ENCODE measurements at regions not wholly inside any gene's neighbourhood (a gene's known extent, or its start where the extent isn't known, plus 50 kb on each side); places are given as distances from the start of the nearest gene placed in this dataset.

DNA sequence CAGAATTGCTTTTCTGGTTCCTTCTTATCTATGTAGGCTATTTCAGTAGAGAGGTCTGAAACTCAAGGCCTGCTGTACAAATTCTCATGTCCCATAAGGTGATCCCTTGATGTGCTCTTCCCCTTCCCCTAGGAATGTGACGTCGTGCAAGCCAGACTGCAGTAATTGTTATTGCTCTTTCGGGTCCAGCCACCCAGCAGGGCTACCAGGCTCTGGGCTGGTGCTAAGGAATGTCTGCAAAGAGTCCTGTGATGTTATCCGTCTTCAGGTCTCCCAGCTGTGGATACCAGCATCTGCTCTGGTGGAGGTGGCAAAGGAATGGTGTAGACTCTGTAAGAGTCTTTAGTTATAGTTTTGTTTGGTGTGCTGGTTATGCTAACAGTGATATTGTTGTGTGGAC is 378.7 kb downstream of the C4orf33 start (continued):
- TF ChIP-seq HNF4G (IDR thresholded peaks at IDR 0.05): no peak

DNA sequence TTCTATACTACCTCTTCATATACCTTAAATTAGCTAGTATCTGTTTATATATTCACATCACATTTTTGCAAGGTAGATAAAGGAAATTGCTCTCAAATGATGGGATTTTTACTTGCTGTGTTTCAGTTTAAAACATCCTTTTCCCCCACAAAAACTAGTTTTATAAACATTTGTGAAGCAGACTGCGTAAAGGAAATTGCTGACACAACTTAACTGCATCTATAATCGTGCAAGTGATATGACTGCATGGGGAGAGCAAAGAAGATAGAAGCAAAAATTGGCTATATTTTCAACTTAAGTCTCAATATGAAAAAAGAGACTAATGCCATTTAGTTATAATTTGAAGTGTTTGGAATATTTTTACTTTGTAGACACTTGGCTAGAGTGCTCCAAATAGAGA is 385.2 kb downstream of the C4orf33 start:
- TF ChIP-seq, protein P1, sequence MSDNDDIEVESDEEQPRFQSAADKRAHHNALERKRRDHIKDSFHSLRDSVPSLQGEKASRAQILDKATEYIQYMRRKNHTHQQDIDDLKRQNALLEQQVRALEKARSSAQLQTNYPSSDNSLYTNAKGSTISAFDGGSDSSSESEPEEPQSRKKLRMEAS (IDR thresholded peaks at IDR 0.05): no peak
- TF ChIP-seq SP1 (IDR thresholded peaks at IDR 0.05) (no peak), RAD21 (IDR thresholded peaks at IDR 0.05) (no peak), HNF4A (conservative IDR thresholded peaks at IDR 0.05) (no peak), RXRA (IDR thresholded peaks at IDR 0.05) (no peak), FOXA2 (IDR thresholded peaks at IDR 0.05) (no peak), YY1 (IDR thresholded peaks at IDR 0.05) (no peak), EGR1 (IDR thresholded peaks at IDR 0.05; ENCODE audit: low read depth in 2 of 2) (no peak), GABPA (IDR thresholded peaks at IDR 0.05 in 1 of 2, conservative IDR thresholded peaks at IDR 0.05 in 1 of 2) (no peak)
- TF ChIP-seq, protein P2, sequence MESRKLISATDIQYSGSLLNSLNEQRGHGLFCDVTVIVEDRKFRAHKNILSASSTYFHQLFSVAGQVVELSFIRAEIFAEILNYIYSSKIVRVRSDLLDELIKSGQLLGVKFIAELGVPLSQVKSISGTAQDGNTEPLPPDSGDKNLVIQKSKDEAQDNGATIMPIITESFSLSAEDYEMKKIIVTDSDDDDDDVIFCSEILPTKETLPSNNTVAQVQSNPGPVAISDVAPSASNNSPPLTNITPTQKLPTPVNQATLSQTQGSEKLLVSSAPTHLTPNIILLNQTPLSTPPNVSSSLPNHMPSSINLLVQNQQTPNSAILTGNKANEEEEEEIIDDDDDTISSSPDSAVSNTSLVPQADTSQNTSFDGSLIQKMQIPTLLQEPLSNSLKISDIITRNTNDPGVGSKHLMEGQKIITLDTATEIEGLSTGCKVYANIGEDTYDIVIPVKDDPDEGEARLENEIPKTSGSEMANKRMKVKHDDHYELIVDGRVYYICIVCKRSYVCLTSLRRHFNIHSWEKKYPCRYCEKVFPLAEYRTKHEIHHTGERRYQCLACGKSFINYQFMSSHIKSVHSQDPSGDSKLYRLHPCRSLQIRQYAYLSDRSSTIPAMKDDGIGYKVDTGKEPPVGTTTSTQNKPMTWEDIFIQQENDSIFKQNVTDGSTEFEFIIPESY (IDR thresholded peaks at IDR 0.05): no peak
- TF ChIP-seq, protein P3, sequence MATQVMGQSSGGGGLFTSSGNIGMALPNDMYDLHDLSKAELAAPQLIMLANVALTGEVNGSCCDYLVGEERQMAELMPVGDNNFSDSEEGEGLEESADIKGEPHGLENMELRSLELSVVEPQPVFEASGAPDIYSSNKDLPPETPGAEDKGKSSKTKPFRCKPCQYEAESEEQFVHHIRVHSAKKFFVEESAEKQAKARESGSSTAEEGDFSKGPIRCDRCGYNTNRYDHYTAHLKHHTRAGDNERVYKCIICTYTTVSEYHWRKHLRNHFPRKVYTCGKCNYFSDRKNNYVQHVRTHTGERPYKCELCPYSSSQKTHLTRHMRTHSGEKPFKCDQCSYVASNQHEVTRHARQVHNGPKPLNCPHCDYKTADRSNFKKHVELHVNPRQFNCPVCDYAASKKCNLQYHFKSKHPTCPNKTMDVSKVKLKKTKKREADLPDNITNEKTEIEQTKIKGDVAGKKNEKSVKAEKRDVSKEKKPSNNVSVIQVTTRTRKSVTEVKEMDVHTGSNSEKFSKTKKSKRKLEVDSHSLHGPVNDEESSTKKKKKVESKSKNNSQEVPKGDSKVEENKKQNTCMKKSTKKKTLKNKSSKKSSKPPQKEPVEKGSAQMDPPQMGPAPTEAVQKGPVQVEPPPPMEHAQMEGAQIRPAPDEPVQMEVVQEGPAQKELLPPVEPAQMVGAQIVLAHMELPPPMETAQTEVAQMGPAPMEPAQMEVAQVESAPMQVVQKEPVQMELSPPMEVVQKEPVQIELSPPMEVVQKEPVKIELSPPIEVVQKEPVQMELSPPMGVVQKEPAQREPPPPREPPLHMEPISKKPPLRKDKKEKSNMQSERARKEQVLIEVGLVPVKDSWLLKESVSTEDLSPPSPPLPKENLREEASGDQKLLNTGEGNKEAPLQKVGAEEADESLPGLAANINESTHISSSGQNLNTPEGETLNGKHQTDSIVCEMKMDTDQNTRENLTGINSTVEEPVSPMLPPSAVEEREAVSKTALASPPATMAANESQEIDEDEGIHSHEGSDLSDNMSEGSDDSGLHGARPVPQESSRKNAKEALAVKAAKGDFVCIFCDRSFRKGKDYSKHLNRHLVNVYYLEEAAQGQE (IDR thresholded peaks at IDR 0.05): no peak
- H3K9me3 ChIP-seq (ENCODE audit: control insufficient read depth in 4 of 4, low read length in 3 of 4): no peaks in the 10 kb centered on the region
- WGBS: 71% methylated on average over 2 of the region's 2 CpGs

DNA sequence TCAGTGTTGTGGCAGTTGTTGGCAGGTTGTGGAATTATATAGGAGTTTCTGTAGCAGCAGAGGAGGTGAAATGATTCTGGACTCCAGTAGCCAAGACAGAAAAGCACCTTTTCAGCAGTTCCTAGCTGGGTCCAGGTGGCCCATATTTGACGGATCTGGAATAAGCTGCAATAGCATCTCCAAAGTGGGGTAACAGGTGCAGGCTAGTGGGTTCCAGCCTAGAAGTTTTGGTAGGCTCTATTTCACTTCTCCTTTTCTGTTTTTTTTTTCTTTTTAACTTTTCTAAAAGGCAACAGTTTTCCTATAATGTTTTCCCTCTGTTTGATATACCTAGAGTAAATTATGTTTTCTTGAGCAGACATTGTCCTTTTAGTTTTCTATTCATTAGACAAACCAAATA is 392.5 kb downstream of the C4orf33 start:
- H3K4me3 ChIP-seq (ENCODE audit: low read depth in 1 of 3, low read length in 3 of 3): no peak overlapping the region
- H3K4me1 ChIP-seq (ENCODE audit: control insufficient read depth in 4 of 4, insufficient read depth in 4 of 4, low read length in 3 of 4): no peaks in the 10 kb centered on the region
- H3K9me3 ChIP-seq (ENCODE audit: control insufficient read depth in 4 of 4, low read length in 3 of 4): no peaks in the 10 kb centered on the region
- no peaks in the 10 kb centered on the region for H3K36me3 ChIP-seq (ENCODE audit: control insufficient read depth in 4 of 4, insufficient read depth in 3 of 4, low read depth in 1 of 4, low read length in 3 of 4)
- no peak for DNase-seq (ENCODE audit: low spot score)
- H3K27ac ChIP-seq (ENCODE audit: low read depth in 1 of 2, low read length in 2 of 2): no peak overlapping the region
- 83% methylated on average over 1 of the region's 1 CpG for WGBS
- H3K9ac ChIP-seq (ENCODE audit: low read depth in 1 of 2, low read length in 2 of 2): no peak overlapping the region
- no peaks in the 10 kb centered on the region for H3K27me3 ChIP-seq (ENCODE audit: control insufficient read depth in 4 of 4, insufficient read depth in 4 of 4, low read length in 3 of 4)
- TF ChIP-seq, protein P3 (IDR thresholded peaks at IDR 0.05): no peak
- TF ChIP-seq FOXA2 (IDR thresholded peaks at IDR 0.05) (no peak), RXRA (IDR thresholded peaks at IDR 0.05) (no peak), TAF1 (conservative IDR thresholded peaks at IDR 0.05) (no peak), HNF4G (IDR thresholded peaks at IDR 0.05) (no peak), SP1 (IDR thresholded peaks at IDR 0.05) (no peak), GABPA (IDR thresholded peaks at IDR 0.05 in 1 of 2, conservative IDR thresholded peaks at IDR 0.05 in 1 of 2) (no peak), YY1 (IDR thresholded peaks at IDR 0.05) (no peak), HNF4A (conservative IDR thresholded peaks at IDR 0.05) (no peak), NR2F2 (IDR thresholded peaks at IDR 0.05) (no peak)
- TF ChIP-seq, protein P2 (IDR thresholded peaks at IDR 0.05): no peak
- TF ChIP-seq, protein P4, sequence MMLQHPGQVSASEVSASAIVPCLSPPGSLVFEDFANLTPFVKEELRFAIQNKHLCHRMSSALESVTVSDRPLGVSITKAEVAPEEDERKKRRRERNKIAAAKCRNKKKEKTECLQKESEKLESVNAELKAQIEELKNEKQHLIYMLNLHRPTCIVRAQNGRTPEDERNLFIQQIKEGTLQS (IDR thresholded peaks at IDR 0.05): no peak
- TF ChIP-seq, protein P5, sequence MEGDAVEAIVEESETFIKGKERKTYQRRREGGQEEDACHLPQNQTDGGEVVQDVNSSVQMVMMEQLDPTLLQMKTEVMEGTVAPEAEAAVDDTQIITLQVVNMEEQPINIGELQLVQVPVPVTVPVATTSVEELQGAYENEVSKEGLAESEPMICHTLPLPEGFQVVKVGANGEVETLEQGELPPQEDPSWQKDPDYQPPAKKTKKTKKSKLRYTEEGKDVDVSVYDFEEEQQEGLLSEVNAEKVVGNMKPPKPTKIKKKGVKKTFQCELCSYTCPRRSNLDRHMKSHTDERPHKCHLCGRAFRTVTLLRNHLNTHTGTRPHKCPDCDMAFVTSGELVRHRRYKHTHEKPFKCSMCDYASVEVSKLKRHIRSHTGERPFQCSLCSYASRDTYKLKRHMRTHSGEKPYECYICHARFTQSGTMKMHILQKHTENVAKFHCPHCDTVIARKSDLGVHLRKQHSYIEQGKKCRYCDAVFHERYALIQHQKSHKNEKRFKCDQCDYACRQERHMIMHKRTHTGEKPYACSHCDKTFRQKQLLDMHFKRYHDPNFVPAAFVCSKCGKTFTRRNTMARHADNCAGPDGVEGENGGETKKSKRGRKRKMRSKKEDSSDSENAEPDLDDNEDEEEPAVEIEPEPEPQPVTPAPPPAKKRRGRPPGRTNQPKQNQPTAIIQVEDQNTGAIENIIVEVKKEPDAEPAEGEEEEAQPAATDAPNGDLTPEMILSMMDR (IDR thresholded peaks at IDR 0.05; ENCODE audit: low read depth, low read length, missing input control): no peak

More for the DNA sequence above, 385.2 kb downstream of the C4orf33 start:
- H3K4me1 ChIP-seq (ENCODE audit: control insufficient read depth in 4 of 4, insufficient read depth in 4 of 4, low read length in 3 of 4): no peaks in the 10 kb centered on the region
- no peak for DNase-seq (ENCODE audit: low spot score)
- no peaks in the 10 kb centered on the region for H3K27me3 ChIP-seq (ENCODE audit: control insufficient read depth in 4 of 4, insufficient read depth in 4 of 4, low read length in 3 of 4)
- H3K27ac ChIP-seq (ENCODE audit: low read depth in 1 of 2, low read length in 2 of 2): no peak overlapping the region
- no peak overlapping the region for H3K4me3 ChIP-seq (ENCODE audit: low read depth in 1 of 3, low read length in 3 of 3)
- H3K9ac ChIP-seq (ENCODE audit: low read depth in 1 of 2, low read length in 2 of 2): no peak overlapping the region
- H3K36me3 ChIP-seq (ENCODE audit: control insufficient read depth in 4 of 4, insufficient read depth in 3 of 4, low read depth in 1 of 4, low read length in 3 of 4): no peaks in the 10 kb centered on the region
